ENCODE measurements at regions not wholly inside any gene's neighbourhood (a gene's known extent, or its start where the extent isn't known, plus 50 kb on each side); places are given as distances from the start of the nearest gene placed in this dataset.

DNA sequence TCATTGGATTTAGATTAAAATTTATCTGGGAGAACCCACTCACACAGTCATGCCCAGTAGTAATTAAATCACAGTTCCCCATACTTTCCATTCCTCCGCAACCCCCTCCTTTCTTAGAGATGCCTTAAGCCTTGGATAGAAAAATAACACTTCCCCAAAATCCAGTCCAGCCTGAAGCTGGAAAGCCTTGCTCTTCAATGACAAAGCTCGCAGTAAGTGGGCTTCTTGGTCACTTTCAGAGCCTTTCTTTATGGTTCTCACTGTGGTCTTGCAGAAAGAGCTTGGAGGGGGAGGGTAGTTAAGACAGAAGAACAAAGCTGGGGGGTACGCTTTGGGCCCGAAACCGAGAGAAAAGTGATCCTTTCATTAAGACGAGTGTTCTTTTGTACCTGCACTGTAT lies 802.1 kb upstream of the POU3F3 start:
- TF ChIP-seq, protein P1, sequence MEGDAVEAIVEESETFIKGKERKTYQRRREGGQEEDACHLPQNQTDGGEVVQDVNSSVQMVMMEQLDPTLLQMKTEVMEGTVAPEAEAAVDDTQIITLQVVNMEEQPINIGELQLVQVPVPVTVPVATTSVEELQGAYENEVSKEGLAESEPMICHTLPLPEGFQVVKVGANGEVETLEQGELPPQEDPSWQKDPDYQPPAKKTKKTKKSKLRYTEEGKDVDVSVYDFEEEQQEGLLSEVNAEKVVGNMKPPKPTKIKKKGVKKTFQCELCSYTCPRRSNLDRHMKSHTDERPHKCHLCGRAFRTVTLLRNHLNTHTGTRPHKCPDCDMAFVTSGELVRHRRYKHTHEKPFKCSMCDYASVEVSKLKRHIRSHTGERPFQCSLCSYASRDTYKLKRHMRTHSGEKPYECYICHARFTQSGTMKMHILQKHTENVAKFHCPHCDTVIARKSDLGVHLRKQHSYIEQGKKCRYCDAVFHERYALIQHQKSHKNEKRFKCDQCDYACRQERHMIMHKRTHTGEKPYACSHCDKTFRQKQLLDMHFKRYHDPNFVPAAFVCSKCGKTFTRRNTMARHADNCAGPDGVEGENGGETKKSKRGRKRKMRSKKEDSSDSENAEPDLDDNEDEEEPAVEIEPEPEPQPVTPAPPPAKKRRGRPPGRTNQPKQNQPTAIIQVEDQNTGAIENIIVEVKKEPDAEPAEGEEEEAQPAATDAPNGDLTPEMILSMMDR (IDR thresholded peaks at IDR 0.05): no peak
- TF ChIP-seq POLR2A (IDR thresholded peaks at IDR 0.05): no peak

Data from uterus (tissue), 2 donors.